ENCODE measurements at regions not wholly inside any gene's neighbourhood (a gene's known extent, or its start where the extent isn't known, plus 50 kb on each side); places are given as distances from the start of the nearest gene placed in this dataset.

GRCh38 chr5:19018822-19019221, 969.2 kb downstream of the CDH18 start:
- TF ChIP-seq, protein P1, sequence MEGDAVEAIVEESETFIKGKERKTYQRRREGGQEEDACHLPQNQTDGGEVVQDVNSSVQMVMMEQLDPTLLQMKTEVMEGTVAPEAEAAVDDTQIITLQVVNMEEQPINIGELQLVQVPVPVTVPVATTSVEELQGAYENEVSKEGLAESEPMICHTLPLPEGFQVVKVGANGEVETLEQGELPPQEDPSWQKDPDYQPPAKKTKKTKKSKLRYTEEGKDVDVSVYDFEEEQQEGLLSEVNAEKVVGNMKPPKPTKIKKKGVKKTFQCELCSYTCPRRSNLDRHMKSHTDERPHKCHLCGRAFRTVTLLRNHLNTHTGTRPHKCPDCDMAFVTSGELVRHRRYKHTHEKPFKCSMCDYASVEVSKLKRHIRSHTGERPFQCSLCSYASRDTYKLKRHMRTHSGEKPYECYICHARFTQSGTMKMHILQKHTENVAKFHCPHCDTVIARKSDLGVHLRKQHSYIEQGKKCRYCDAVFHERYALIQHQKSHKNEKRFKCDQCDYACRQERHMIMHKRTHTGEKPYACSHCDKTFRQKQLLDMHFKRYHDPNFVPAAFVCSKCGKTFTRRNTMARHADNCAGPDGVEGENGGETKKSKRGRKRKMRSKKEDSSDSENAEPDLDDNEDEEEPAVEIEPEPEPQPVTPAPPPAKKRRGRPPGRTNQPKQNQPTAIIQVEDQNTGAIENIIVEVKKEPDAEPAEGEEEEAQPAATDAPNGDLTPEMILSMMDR (IDR thresholded peaks at IDR 0.05) = no peak
- no peak for TF ChIP-seq REST (IDR thresholded peaks at IDR 0.05; ENCODE audit: insufficient read depth in 1 of 2, low read depth in 2 of 2, low read length in 1 of 2)
